ENCODE measurements at regions not wholly inside any gene's neighbourhood (a gene's known extent, or its start where the extent isn't known, plus 50 kb on each side); places are given as distances from the start of the nearest gene placed in this dataset.

- no peaks in the 10 kb centered on the region for H4K20me1 ChIP-seq (ENCODE audit: insufficient read depth, low read length)
- no peak overlapping the region for H2AFZ ChIP-seq (ENCODE audit: low read length)
- TF ChIP-seq CTCF (IDR thresholded peaks at IDR 0.05; ENCODE audit: low read length): no peak
- no peak for TF ChIP-seq EZH2 (optimal IDR thresholded peaks at IDR 0.05; ENCODE audit: low read depth, low read length)
- H3K27ac ChIP-seq (ENCODE audit: low read length): no peak overlapping the region
- H3K79me2 ChIP-seq (ENCODE audit: low read length): no peaks in the 10 kb centered on the region
- no peak overlapping the region for H3K4me2 ChIP-seq (ENCODE audit: low read depth, low read length)
- H3K9ac ChIP-seq (ENCODE audit: low read length): no peak overlapping the region
- H3K4me3 ChIP-seq (ENCODE audit: low read length): no peak overlapping the region
- no peaks in the 10 kb centered on the region for H3K36me3 ChIP-seq (replicated peaks; ENCODE audit: insufficient read depth, low read length)
- no peaks in the 10 kb centered on the region for H3K9me3 ChIP-seq (replicated peaks; ENCODE audit: insufficient read depth, low read length)
- DNase-seq: no peak
- H3K9me2 ChIP-seq (replicated peaks; ENCODE audit: insufficient read depth, low read length): no peaks in the 10 kb centered on the region
- no peaks in the 10 kb centered on the region for H3F3A ChIP-seq (ENCODE audit: insufficient read depth, low read length)
- H3K27me3 ChIP-seq (replicated peaks; ENCODE audit: insufficient read depth, low read length): no peaks in the 10 kb centered on the region
- H3K4me1 ChIP-seq (ENCODE audit: low read length): no peaks in the 10 kb centered on the region
Measured at GRCh38 chr1:78834201-78834741, 172.3 kb downstream of the ADGRL4 start.

GRCh38 chr1:78836726-78837125 lies 169.8 kb downstream of the ADGRL4 start:
- no peaks in the 10 kb centered on the region for H3K9me3 ChIP-seq (replicated peaks; ENCODE audit: insufficient read depth, low read length)
- TF ChIP-seq EZH2 (optimal IDR thresholded peaks at IDR 0.05; ENCODE audit: low read depth, low read length) (no peak), CTCF (IDR thresholded peaks at IDR 0.05; ENCODE audit: low read length) (no peak), EZH2phosphoT487 (IDR thresholded peaks at IDR 0.05; ENCODE audit: low read length) (no peak)
- peak; percentile 50 for DNase-seq
- H3K79me2 ChIP-seq (ENCODE audit: low read length): no peaks in the 10 kb centered on the region
- H3K4me2 ChIP-seq (ENCODE audit: low read depth, low read length): peak overlapping the region; percentile 25
- no peaks in the 10 kb centered on the region for H4K20me1 ChIP-seq (ENCODE audit: insufficient read depth, low read length)
- no peak overlapping the region for H3K4me3 ChIP-seq (ENCODE audit: low read length)
- no peak overlapping the region for H3K9ac ChIP-seq (ENCODE audit: low read length)
- no peaks in the 10 kb centered on the region for H3K36me3 ChIP-seq (replicated peaks; ENCODE audit: insufficient read depth, low read length)
- no peak overlapping the region for H3K27ac ChIP-seq (ENCODE audit: low read length)
- H3K27me3 ChIP-seq (replicated peaks; ENCODE audit: insufficient read depth, low read length): no peaks in the 10 kb centered on the region
- H3K9me2 ChIP-seq (replicated peaks; ENCODE audit: insufficient read depth, low read length): no peaks in the 10 kb centered on the region
- no peak overlapping the region for H2AFZ ChIP-seq (ENCODE audit: low read length)
- H3F3A ChIP-seq (ENCODE audit: insufficient read depth, low read length): no peaks in the 10 kb centered on the region
- H3K4me1 ChIP-seq (ENCODE audit: low read length): no peaks in the 10 kb centered on the region

GRCh38 chr1:78839704-78840277 lies 166.7 kb downstream of the ADGRL4 start:
- TF ChIP-seq EZH2phosphoT487 (IDR thresholded peaks at IDR 0.05; ENCODE audit: low read length) (no peak), CTCF (IDR thresholded peaks at IDR 0.05; ENCODE audit: low read length) (peak; percentile 60)

More at GRCh38 chr1:78839704-78840277, 166.7 kb downstream of the ADGRL4 start:
- Histone ChIP-seq H3K4me2 (ENCODE audit: low read depth, low read length) (no peak overlapping the region), H3K27me3 (replicated peaks; ENCODE audit: insufficient read depth, low read length) (no peaks in the 10 kb centered on the region), H3K9me3 (replicated peaks; ENCODE audit: insufficient read depth, low read length) (no peaks in the 10 kb centered on the region), H3K27ac (ENCODE audit: low read length) (no peak overlapping the region), H4K20me1 (ENCODE audit: insufficient read depth, low read length) (no peaks in the 10 kb centered on the region), H3K4me3 (ENCODE audit: low read length) (no peak overlapping the region), H3K9ac (ENCODE audit: low read length) (no peak overlapping the region), H3K4me1 (ENCODE audit: low read length) (no peaks in the 10 kb centered on the region), H3K79me2 (ENCODE audit: low read length) (no peaks in the 10 kb centered on the region), H3F3A (ENCODE audit: insufficient read depth, low read length) (no peaks in the 10 kb centered on the region), H2AFZ (ENCODE audit: low read length) (no peak overlapping the region), H3K9me2 (replicated peaks; ENCODE audit: insufficient read depth, low read length) (no peaks in the 10 kb centered on the region), H3K36me3 (replicated peaks; ENCODE audit: insufficient read depth, low read length) (no peaks in the 10 kb centered on the region)
- DNase-seq: peak; percentile 61
